Esophagus muscularis mucosa (tissue), 4 donors: ENCODE measurements at regions not wholly inside any gene's neighbourhood (a gene's known extent, or its start where the extent isn't known, plus 50 kb on each side); places are given as distances from the start of the nearest gene placed in this dataset.

Source experiments
- DNase-seq: peaks from one replicate; pipeline ENCODE4 v3.0.0-alpha.2; 2017; ENCODE audit errors: extremely low spot score
- H3K27ac ChIP-seq, 4 donors: fragments of 200-600 bp; sonication (generic); replicated peaks in 1 of 4; 1 replicate in 3 of 4; 2 replicates in 1 of 4; pipeline ENCODE4 v1.5.1; 2016 to 2019; ENCODE audit warnings: mild to moderate bottlenecking in 1 of 4
- H3K27me3 ChIP-seq, 4 donors: fragments of 200-600 bp; sonication (generic); one replicate each; pipeline versions ENCODE4 v1.5.1 to v1.6.0; 2016 to 2019
- H3K36me3 ChIP-seq, 4 donors: fragments of 200-600 bp; sonication (generic); one replicate each; pipeline ENCODE4 v1.5.1; 2016 to 2019
- H3K4me1 ChIP-seq, 4 donors: fragments of 200-600 bp; sonication (generic); one replicate each; pipeline ENCODE4 v1.5.1; 2016 to 2019
- H3K4me3 ChIP-seq, 4 donors: fragments of 200-600 bp; sonication (generic); 1 replicate in 2 of 4; 2 replicates in 2 of 4; pipeline ENCODE4 v1.5.1; 2016 to 2019; ENCODE audit warnings: mild to moderate bottlenecking in 4 of 4, moderate library complexity in 1 of 4
- H3K9me3 ChIP-seq, 4 donors: fragments of 200-600 bp; sonication (generic); 1 replicate in 3 of 4; 2 replicates in 1 of 4; pipeline ENCODE4 v1.5.1; 2016 to 2019
- CTCF ChIP-seq, 3 experiments: fragments of 200-600 bp in 2 of 3; fragments of 450-650 bp in 1 of 3; sonication (generic) in 2 of 3; IDR thresholded peaks; one replicate each; pipeline ENCODE4 v1.5.1; 2017 to 2019; ENCODE audit warnings: antibody characterized with exemption in 3 of 3, mild to moderate bottlenecking in 2 of 3, moderate library complexity in 1 of 3
- EP300 ChIP-seq: sonication (generic); formaldehyde crosslinking; IDR thresholded peaks from one replicate; pipeline ENCODE4 v1.6.1; 2017; ENCODE audit warnings: antibody characterized with exemption
- POLR2A ChIP-seq: fragments of 450-650 bp; IDR thresholded peaks from one replicate; pipeline ENCODE4 v1.6.1; 2017; ENCODE audit warnings: antibody characterized with exemption, moderate library complexity, mild to moderate bottlenecking, low read depth
- POLR2AphosphoS5 ChIP-seq, 2 donors: sonication (generic); formaldehyde crosslinking; IDR thresholded peaks; one replicate each; pipeline ENCODE4 v1.6.1; 2017; ENCODE audit warnings: antibody characterized with exemption in 2 of 2
- WGBS: methylation state at CpG from one replicate; pipeline ENCODE4 v1.1.5; 2018; 5-methylcytosine and 5-hydroxymethylcytosine counted together
- intact Hi-C: fragments of 100-400 bp; cut with DNase I; formaldehyde crosslinking; loops from one replicate; pipeline ENCODE4 v1.15.1; 2023

GRCh38 chr15:101543431-101543830 is 53.9 kb upstream of the PCSK6 start:
- H3K36me3 ChIP-seq = no peaks in the 10 kb centered on the region
- no peak overlapping the region for H3K27ac ChIP-seq
- no peak overlapping the region for H3K4me3 ChIP-seq
- no peak for DNase-seq
- TF ChIP-seq POLR2A = no peak
- no peak for TF ChIP-seq EP300
- TF ChIP-seq POLR2AphosphoS5 (IDR thresholded peaks at IDR 0.05) = no peak
- TF ChIP-seq CTCF (IDR thresholded peaks at IDR 0.05) = no peak
- no peaks in the 10 kb centered on the region for H3K4me1 ChIP-seq
- H3K9me3 ChIP-seq = peaks cover 0 to 10% (median 0%) of the 10 kb centered on the region in 4 donors
- peaks cover 0 to 21% (median 0%) of the 10 kb centered on the region in 4 donors for H3K27me3 ChIP-seq
- WGBS = 72% methylated on average over 7 of the region's 12 CpGs
- intact Hi-C loops = no loop called here

- Histone ChIP-seq H3K36me3 (no peaks in the 10 kb centered on the region), H3K4me1 (no peaks in the 10 kb centered on the region), H3K9me3 (peaks cover 0 to 10% (median 0%) of the 10 kb centered on the region in 4 donors), H3K4me3 (no peak overlapping the region), H3K27ac (no peak overlapping the region), H3K27me3 (peaks cover 0 to 21% (median 0%) of the 10 kb centered on the region in 4 donors)
- intact Hi-C loops = no loop called here
- no peak for DNase-seq
- WGBS = 89% methylated on average over 3 of the region's 7 CpGs
- no peak for TF ChIP-seq CTCF (IDR thresholded peaks at IDR 0.05)
- no peak for TF ChIP-seq POLR2AphosphoS5 (IDR thresholded peaks at IDR 0.05)
- TF ChIP-seq EP300 = no peak
- no peak for TF ChIP-seq POLR2A
These were observed 53.5 kb upstream of the PCSK6 start for GRCh38 chr15:101543026-101543390.

- peaks cover 0 to 10% (median 0%) of the 10 kb centered on the region in 4 donors for H3K9me3 ChIP-seq
- WGBS = 87% methylated on average over 13 of the region's 17 CpGs
- no peak for DNase-seq
- no peak for TF ChIP-seq EP300
- H3K36me3 ChIP-seq = no peaks in the 10 kb centered on the region
- H3K27ac ChIP-seq = no peak overlapping the region
- intact Hi-C loops = no loop called here
- H3K4me3 ChIP-seq = no peak overlapping the region
- H3K4me1 ChIP-seq = peaks cover 0 to 4% (median 0%) of the 10 kb centered on the region in 4 donors
- H3K27me3 ChIP-seq = peaks cover 0 to 21% (median 0%) of the 10 kb centered on the region in 4 donors
These were observed 53.0 kb upstream of the PCSK6 start for GRCh38 chr15:101542306-101543025.

- H3K27me3 ChIP-seq = peaks cover 0 to 20% (median 0%) of the 10 kb centered on the region in 4 donors
- WGBS = 89% methylated on average over 12 of the region's 14 CpGs
- no peak for DNase-seq
- no peaks in the 10 kb centered on the region for H3K36me3 ChIP-seq
- H3K4me3 ChIP-seq = no peak overlapping the region
- no peak for TF ChIP-seq EP300
- TF ChIP-seq CTCF (IDR thresholded peaks at IDR 0.05) = no peak
- no peak for TF ChIP-seq POLR2A
- no peak for TF ChIP-seq POLR2AphosphoS5 (IDR thresholded peaks at IDR 0.05)
- H3K9me3 ChIP-seq = peaks cover 0 to 10% (median 0%) of the 10 kb centered on the region in 4 donors
- H3K4me1 ChIP-seq = peaks cover 0 to 11% (median 0%) of the 10 kb centered on the region in 4 donors
- intact Hi-C loops = no loop called here
- H3K27ac ChIP-seq = no peak overlapping the region
These were observed 52.2 kb upstream of the PCSK6 start for GRCh38 chr15:101541501-101542292.
